GM19099 (cell line): ENCODE measurements at regions not wholly inside any gene's neighbourhood (a gene's known extent, or its start where the extent isn't known, plus 50 kb on each side); places are given as distances from the start of the nearest gene placed in this dataset.

Source experiments
- POLR2A ChIP-seq: IDR thresholded peaks from 3 replicates; pipeline ENCODE4 v1.6.1; 2011; ENCODE audit warnings: low read depth; ENCODE audit not compliant: insufficient read length; ENCODE audit errors: extremely low read depth

- no peak for TF ChIP-seq POLR2A
Measured at GRCh38 chr6:87995461-87995860, 52.2 kb upstream of the SPACA1 start.

GRCh38 chr6:87993356-87993755 lies 54.3 kb upstream of the SPACA1 start:
- no peak for TF ChIP-seq POLR2A

- no peak for TF ChIP-seq POLR2A
Measured at GRCh38 chr6:87990871-87991270, 56.8 kb upstream of the SPACA1 start.

GRCh38 chr6:87982134-87982533 lies 65.5 kb upstream of the SPACA1 start:
- TF ChIP-seq POLR2A = no peak

GRCh38 chr6:87979737-87980136 lies 67.9 kb upstream of the SPACA1 start:
- TF ChIP-seq POLR2A = no peak

GRCh38 chr6:87976616-87977015 lies 71.0 kb upstream of the SPACA1 start:
- TF ChIP-seq POLR2A = no peak

- TF ChIP-seq POLR2A = no peak
Measured at GRCh38 chr6:87975561-87975960, 72.1 kb upstream of the SPACA1 start.

GRCh38 chr6:87972279-87972678 lies 75.4 kb upstream of the SPACA1 start:
- TF ChIP-seq POLR2A = no peak

GRCh38 chr6:87971605-87972262 lies 75.9 kb upstream of the SPACA1 start:
- TF ChIP-seq POLR2A = no peak

- no peak for TF ChIP-seq POLR2A
Measured at GRCh38 chr6:87968435-87969278, 79.0 kb upstream of the SPACA1 start.

GRCh38 chr6:87965806-87966205 lies 81.8 kb upstream of the SPACA1 start:
- no peak for TF ChIP-seq POLR2A

- TF ChIP-seq POLR2A = no peak
Measured at GRCh38 chr6:87959083-87959482, 88.6 kb upstream of the SPACA1 start.

GRCh38 chr6:87951751-87952150 lies 95.9 kb upstream of the SPACA1 start:
- TF ChIP-seq POLR2A = no peak

- TF ChIP-seq POLR2A = no peak
Measured at GRCh38 chr6:87950614-87951013, 97.0 kb upstream of the SPACA1 start.

- no peak for TF ChIP-seq POLR2A
Measured at GRCh38 chr6:87949194-87949593, 98.4 kb upstream of the SPACA1 start.

GRCh38 chr6:87946669-87947068 lies 101.0 kb upstream of the SPACA1 start:
- no peak for TF ChIP-seq POLR2A
